Nephron (organoid): ENCODE measurements at regions not wholly inside any gene's neighbourhood (a gene's known extent, or its start where the extent isn't known, plus 50 kb on each side); places are given as distances from the start of the nearest gene placed in this dataset.

Experiments used
- H3K27ac Mint-ChIP-seq, 3 experiments: 2 replicates each; pipeline ENCODE4 v1.8.0; 2020; ENCODE audit warnings: mixed read lengths in 3 of 3, mild to moderate bottlenecking in 2 of 3, moderate library complexity in 1 of 3
- H3K27me3 Mint-ChIP-seq: 2 replicates; pipeline ENCODE4 v1.8.0; 2021; ENCODE audit warnings: low read depth, mild to moderate bottlenecking, moderate library complexity, mixed read lengths
- H3K36me3 Mint-ChIP-seq: 2 replicates; pipeline ENCODE4 v1.8.0; 2020; ENCODE audit warnings: low read depth, mixed read lengths
- H3K4me1 Mint-ChIP-seq: 2 replicates; pipeline ENCODE4 v1.8.0; 2020; ENCODE audit warnings: mixed read lengths
- H3K4me3 Mint-ChIP-seq, 3 experiments: 2 replicates each; pipeline ENCODE4 v1.8.0; 2020; ENCODE audit warnings: mild to moderate bottlenecking in 3 of 3, mixed read lengths in 3 of 3, moderate library complexity in 2 of 3
- H3K9me3 Mint-ChIP-seq: 2 replicates; pipeline ENCODE4 v1.8.0; 2020; ENCODE audit warnings: mixed read lengths
- CTCF ChIP-seq, 3 experiments: fragments of 200-600 bp; sonication (generic); IDR thresholded peaks; one replicate each; pipeline ENCODE4 v1.5.0; 2021; ENCODE audit warnings: antibody characterized with exemption in 3 of 3; ENCODE audit not compliant: unreplicated experiment in 3 of 3

GRCh38 chr4:140809676-140810075 is 53.5 kb upstream of the TBC1D9 start:
- Mint-ChIP-seq H3K27ac (no peak overlapping the region), H3K4me1 (peaks cover 10% of the 10 kb centered on the region), H3K9me3 (no peaks in the 10 kb centered on the region), H3K27me3 (peaks cover 33% of the 10 kb centered on the region), H3K36me3 (no peaks in the 10 kb centered on the region), H3K4me3 (no peak overlapping the region)
- TF ChIP-seq CTCF (IDR thresholded peaks at IDR 0.05; ENCODE audit: unreplicated experiment in 3 of 3) = no peak

GRCh38 chr4:140808256-140808655 is 52.1 kb upstream of the TBC1D9 start:
- Mint-ChIP-seq H3K36me3 (no peaks in the 10 kb centered on the region), H3K4me1 (peaks cover 10% of the 10 kb centered on the region), H3K27me3 (peaks cover 33% of the 10 kb centered on the region), H3K4me3 (no peak overlapping the region), H3K9me3 (no peaks in the 10 kb centered on the region), H3K27ac (peak overlapping the region in 1 of 3 experiments; percentile 50)
- TF ChIP-seq CTCF (IDR thresholded peaks at IDR 0.05; ENCODE audit: unreplicated experiment in 3 of 3) = no peak

GRCh38 chr4:140807491-140808252 is 51.5 kb upstream of the TBC1D9 start:
- Mint-ChIP-seq H3K4me3 (no peak overlapping the region), H3K27ac (peak overlapping the region in 1 of 3 experiments; percentile 50), H3K27me3 (peaks cover 34% of the 10 kb centered on the region), H3K4me1 (peaks cover 10% of the 10 kb centered on the region), H3K9me3 (no peaks in the 10 kb centered on the region), H3K36me3 (no peaks in the 10 kb centered on the region)
- no peak for TF ChIP-seq CTCF (IDR thresholded peaks at IDR 0.05; ENCODE audit: unreplicated experiment in 3 of 3)

GRCh38 chr4:140806163-140806562 is 50.0 kb upstream of the TBC1D9 start:
- no peaks in the 10 kb centered on the region for H3K9me3 Mint-ChIP-seq
- no peaks in the 10 kb centered on the region for H3K36me3 Mint-ChIP-seq
- peaks cover 37% of the 10 kb centered on the region for H3K27me3 Mint-ChIP-seq
- H3K4me1 Mint-ChIP-seq = peaks cover 10% of the 10 kb centered on the region
- no peak for TF ChIP-seq CTCF (IDR thresholded peaks at IDR 0.05; ENCODE audit: unreplicated experiment in 3 of 3)
- no peak overlapping the region for H3K4me3 Mint-ChIP-seq
- no peak overlapping the region for H3K27ac Mint-ChIP-seq
